NOMO-1 treated with DMSO at 0.1 percent for 48 hours (cell line): ENCODE measurements at regions not wholly inside any gene's neighbourhood (a gene's known extent, or its start where the extent isn't known, plus 50 kb on each side); places are given as distances from the start of the nearest gene placed in this dataset.
A peak's percentile ranks its signal among the peaks of the same experiment; 100 is the strongest.
"Not testable (repeated sequence)": the region's sequence is repeated elsewhere in the genome, so short reads cannot be mapped to it uniquely, and the experiment has no call there.

ENCODE experiments used
- DNase-seq: peaks from one replicate; lab custom pipeline; 2025; ENCODE audit not compliant: unreplicated experiment; lab: John Stamatoyannopoulos, UW

DNA sequence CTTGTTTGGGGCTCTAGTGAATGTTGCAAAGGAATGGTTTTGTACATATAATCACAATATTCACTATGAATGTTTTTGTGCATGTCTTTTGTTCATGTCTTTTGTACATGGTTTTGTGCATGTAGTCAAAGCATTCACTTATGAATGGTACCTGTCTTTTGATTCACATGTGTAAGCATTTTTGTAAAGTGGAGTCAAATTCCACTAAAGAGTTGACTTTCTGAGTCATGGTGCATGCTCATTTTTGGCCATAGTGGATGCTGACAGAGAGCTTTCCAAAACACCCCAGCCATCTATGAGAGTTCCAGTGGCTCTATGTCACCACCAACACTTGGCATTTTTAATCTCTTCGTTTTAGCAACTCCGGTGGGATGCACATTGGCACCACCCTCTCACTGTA, 1185.9 kb upstream of the TMEM132C start:
- DNase-seq, result no peak

DNA sequence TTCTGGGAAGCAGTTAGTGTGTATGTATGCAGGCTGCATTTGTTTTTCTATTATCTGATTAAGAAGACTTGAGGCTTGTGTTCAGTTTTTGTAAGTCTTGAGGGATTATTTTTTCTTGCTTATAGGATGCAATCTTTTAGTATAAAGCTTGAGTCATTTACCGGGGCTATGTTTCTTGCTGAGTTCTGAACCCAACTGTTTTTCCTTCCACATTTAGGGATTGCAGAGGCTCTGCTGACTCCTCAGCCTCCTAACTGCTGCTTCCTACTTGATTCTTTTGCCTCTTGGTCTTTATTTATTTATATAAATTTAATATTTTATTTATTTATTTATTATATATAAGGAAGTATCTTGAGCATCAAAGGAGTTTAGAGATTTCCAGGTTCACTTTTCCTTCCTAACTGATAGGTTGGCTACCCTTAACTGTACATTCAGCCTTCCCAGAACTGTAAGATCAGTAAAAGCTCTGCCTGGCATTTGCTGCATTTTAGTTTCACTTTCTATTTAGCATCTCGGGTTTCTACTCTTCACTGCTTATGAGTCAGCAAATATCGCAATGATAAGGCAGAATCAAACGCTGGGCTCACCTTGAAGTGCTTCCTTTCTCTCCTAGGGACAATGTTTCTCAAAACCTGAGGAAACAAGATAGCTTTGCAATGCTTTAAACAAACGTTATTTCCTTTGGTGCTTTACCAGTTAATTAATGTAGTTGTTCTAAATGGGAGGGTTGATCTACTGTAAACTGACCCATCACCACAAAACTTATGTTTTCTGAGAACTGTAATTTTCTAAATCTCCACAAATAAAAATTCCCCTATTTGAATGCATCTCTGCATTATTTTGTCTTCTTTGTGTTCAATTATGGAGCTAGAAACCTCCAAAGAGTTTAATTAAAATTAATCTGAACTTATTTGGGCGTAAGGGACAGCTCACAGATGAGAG, 1183.7 kb upstream of the TMEM132C start:
- DNase-seq, result peak; percentile 20

GRCh38 chr12:127101076-127101475, 1165.9 kb upstream of the TMEM132C start:
- DNase-seq, result no peak

DNA sequence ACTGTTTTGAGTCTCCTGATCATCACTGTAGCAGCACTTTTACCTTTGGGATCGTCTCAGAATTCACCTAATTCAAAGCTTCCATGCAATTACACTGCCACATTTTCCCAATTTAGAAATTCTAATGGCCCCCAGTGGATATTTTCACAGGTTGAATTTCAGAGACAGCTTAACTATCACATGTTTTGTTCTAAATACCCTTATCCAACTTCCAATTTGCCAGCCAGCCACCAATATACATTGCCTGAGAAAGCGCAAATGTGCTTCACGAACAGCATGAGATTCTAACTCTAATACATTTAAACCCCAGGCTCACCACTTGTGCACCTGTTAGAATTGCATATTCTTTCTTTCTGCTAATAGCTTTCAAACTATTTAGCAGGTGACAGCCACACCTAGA, 1160.9 kb upstream of the TMEM132C start:
- no peak for DNase-seq

DNA sequence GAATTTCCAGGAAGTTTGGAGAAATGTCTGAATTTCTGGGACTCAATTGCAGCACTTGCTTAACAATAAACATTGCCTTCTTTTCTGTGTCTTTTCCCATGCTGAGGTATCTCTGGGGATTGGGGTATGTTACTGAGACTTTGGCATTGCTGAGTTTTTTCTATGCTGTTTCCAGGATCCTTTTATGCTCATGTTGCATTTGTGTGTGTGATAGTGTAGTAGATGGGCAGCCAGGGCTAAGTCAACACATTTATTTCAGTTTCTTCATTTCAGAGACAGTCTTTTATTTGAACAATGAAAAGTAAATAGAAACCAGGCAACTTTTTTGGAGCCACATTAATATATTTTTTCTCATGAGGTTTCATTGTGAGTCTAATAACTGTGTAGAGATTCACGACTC, 1160.3 kb upstream of the TMEM132C start:
- DNase-seq, result no peak

DNA sequence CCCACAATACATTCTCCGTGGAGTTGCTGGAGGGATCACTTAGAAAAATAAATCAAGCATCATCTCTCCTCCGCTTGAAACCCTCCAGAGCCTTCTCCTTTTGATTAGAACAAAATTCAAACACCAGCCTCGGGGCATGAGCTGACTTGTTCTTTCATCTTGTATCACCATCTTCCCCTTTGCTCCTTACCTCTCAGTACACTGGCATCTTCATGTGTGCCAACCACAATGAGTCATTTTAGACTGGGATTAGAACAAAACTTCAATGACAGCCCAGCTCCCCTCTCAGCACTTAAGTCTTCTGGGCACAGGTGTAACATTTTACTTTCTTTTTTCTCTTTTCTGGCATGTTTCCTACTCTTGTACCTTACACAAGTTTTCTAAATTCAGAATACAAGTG, 1159.2 kb upstream of the TMEM132C start:
- DNase-seq, result no peak

- DNase-seq, result no peak
Measured at GRCh38 chr12:127108360-127109215, 1158.4 kb upstream of the TMEM132C start.

DNA sequence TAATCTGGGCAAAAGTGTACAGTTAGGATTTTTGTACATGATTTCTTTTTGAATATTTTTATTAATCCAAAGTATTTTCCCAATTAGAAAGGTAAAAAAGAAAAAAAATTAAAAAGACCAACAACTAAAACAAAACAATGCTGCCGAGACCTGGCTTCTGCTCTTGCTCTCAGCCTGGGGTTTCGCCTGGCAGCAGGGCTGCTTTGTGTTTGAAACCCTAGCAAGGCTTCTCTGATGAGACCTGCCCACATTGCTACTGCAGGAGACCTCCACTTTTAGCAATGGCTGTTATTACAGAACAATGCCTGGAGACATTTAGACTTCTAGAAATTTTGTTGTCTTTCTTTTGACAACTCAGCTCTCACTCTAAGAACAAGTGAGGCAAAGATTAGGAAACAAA, 1153.0 kb upstream of the TMEM132C start:
- DNase-seq, result no peak

- no peak for DNase-seq
Measured at GRCh38 chr12:127115468-127116035, 1151.4 kb upstream of the TMEM132C start.

GRCh38 chr12:127118251-127118650, 1148.7 kb upstream of the TMEM132C start:
- no peak for DNase-seq

DNA sequence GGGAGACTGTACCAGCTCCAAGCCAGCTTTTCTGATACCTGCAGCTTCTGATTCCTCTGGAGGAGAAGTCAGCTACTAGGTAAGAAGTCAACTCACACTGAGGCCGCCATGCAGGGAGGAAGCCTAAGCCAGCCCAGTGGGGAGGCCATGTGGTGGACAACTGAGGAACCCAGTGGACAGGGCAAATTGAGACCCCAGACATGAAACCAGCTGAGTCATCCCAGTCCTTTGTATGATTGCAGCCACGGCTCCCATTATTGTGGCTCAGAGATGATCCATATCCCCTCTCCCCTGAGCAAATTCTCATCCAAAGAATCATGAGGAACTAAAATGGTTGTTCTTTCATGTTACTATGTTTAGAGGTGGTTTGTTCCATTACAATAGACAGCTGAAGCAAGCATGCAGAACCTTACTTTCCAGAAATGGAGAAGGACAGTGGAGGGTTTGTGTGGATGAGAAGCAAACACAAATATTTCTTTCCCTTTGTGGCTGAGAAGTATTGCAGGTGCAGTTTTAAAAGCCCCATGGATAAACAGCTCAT, 1147.3 kb upstream of the TMEM132C start:
- DNase-seq, result no peak

- DNase-seq, result no peak
Measured at GRCh38 chr12:127120851-127121250, 1146.1 kb upstream of the TMEM132C start.

- DNase-seq, result no peak
Measured at GRCh38 chr12:127121494-127122084, 1145.4 kb upstream of the TMEM132C start.

DNA sequence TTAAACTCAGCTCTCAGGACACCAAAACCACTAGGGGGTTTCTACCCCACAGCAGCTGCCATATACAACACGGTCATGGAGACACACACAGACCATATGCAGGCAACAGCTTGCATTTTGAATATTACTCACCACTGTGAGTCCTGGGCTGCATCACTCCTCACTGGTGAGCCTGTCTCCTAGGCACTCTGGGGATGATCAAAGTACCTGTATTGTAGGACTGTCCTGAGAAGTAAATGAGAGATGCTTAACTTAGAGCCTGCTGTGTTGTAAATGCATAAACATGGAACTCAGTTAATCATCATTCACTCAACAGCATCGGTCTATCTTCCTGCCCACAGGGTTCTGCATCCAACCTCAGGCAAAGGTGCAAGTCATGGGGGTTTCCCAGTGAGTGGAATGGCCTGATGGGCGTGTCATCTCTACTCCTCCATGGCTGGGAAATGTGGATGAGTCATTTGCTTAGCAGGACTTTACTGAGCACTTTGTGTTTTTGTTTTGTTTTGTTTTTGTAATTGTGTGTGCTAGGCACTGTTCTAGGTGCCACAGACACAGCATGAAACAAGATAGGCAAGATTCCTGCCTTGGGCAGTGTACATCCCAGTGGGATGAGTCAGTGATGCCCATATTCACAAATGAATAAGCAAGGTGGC, 1141.2 kb upstream of the TMEM132C start:
- no peak for DNase-seq

DNA sequence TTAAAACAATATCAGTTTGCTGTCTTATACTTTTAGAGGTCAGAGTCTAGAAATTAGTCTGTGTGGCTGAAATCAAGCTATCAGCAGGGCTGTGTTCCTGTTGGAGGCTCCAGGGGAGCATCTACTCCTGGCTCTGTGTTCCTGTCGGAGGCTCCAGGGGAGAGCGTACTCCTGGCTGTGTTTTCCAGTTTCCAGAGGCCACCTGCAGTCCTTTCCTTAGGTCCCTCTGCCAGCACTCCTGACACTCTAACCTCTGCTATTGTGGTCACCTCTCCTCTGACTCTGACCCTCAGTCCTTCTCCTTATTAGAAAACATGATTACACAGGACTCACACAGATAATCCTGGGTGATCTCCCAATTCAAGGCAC, 1140.7 kb upstream of the TMEM132C start:
- DNase-seq, result no peak

DNA sequence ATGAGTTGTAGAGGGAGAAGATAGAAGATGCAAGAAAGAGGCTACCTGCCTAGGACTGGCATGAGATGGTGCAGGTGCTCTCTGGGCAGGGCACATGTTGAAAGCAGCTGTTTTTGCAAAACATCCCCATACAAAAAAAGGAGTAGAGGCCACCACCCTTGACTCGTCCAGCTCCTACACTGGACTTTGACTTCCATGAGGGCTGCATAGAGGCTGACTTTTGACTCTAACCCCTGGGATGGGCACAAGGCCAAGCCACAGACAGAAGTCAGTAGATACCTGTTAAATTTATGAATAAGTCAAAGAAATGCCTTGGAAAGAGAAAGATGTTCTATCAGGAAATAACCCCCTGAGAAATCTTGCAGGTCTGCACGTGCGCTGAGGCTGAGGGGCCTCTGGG, 1139.1 kb upstream of the TMEM132C start:
- no peak for DNase-seq

DNA sequence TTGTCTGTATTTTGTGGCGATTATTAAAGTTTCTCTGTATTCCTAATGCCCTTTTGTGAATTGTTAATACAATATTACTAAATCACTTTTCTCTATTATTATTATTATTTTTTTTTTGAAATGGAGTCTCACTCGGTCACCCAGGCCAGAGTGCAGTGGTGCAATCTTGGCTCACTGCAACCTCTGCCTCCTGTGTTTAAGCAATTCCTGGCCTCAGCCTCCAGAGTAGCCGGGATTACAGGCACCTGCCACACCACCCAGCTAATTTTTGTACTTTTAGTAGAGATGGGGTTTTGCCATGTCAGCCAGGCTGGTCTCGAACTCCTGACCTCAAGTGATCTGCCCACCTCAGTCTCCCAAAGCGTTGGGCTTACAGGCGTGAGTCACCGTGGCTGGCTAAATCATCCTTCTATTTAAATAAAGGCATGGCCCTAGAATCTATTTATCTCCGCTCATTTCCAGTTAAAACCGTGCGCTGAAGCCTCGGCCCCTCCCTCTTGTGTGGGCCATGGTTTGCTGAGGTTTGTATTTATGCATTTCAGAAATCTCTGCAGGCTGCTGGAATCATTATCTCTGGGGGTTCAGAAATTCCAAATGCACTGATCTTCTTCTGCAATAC, 1136.4 kb upstream of the TMEM132C start:
- no peak for DNase-seq

- no peak for DNase-seq
Measured at GRCh38 chr12:127133675-127134335, 1133.2 kb upstream of the TMEM132C start.

- DNase-seq, result not testable (repeated sequence)
Measured at GRCh38 chr12:127140864-127141484, 1126.0 kb upstream of the TMEM132C start.
